Keratinocyte (primary cell): ENCODE measurements at regions not wholly inside any gene's neighbourhood (a gene's known extent, or its start where the extent isn't known, plus 50 kb on each side); places are given as distances from the start of the nearest gene placed in this dataset.
A peak's percentile ranks its signal among the peaks of the same experiment; 100 is the strongest.

Source experiments
- DNase-seq: peaks from one replicate; pipeline ENCODE4 v3.0.0-alpha.2; 2011; ENCODE audit warnings: low read depth, missing footprints, low spot score
- FAIRE-seq: peaks from 2 replicates; lab custom pipeline; 2011; peaks lifted over from hg19 to GRCh38; lab: Jason Lieb, UNC
- H2AFZ ChIP-seq: 2 replicates; pipeline ENCODE4 v1.6.0; 2012; ENCODE audit warnings: low read length, control low read depth, inconsistent platforms; ENCODE audit not compliant: control insufficient read depth
- H3K27ac ChIP-seq: 2 replicates; pipeline ENCODE4 v1.5.1; 2011; ENCODE audit warnings: low read length; ENCODE audit not compliant: control insufficient read depth, insufficient read depth
- H3K27me3 ChIP-seq: 3 replicates; pipeline ENCODE4 v1.6.0; 2011; ENCODE audit warnings: low read length; ENCODE audit not compliant: control insufficient read depth, insufficient read depth; ENCODE audit errors: extremely low read depth
- H3K36me3 ChIP-seq, 2 experiments: 2 replicates in 1 of 2; 3 replicates in 1 of 2; pipeline ENCODE4 v1.5.1; 2011; ENCODE audit warnings: low read length in 2 of 2, mild to moderate bottlenecking in 1 of 2; ENCODE audit not compliant: control insufficient read depth in 2 of 2, insufficient read depth in 2 of 2; ENCODE audit errors: extremely low read depth in 1 of 2
- H3K4me1 ChIP-seq: 3 replicates; pipeline ENCODE4 v1.5.1; 2011; ENCODE audit warnings: low read length; ENCODE audit not compliant: control insufficient read depth, insufficient read depth; ENCODE audit errors: extremely low read depth
- H3K4me2 ChIP-seq: 3 replicates; pipeline ENCODE4 v1.6.0; 2011; ENCODE audit warnings: low read depth, low read length; ENCODE audit not compliant: control insufficient read depth, insufficient read depth; ENCODE audit errors: extremely low read depth
- H3K4me3 ChIP-seq, 3 experiments: fragments of 200-600 bp in 1 of 3; sonication (generic) in 1 of 3; 2 replicates in 2 of 3; 3 replicates in 1 of 3; pipeline ENCODE4 v1.5.1; 2011 to 2016; ENCODE audit warnings: low read length in 3 of 3, mild to moderate bottlenecking in 3 of 3, control low read depth in 2 of 3, inconsistent platforms in 1 of 3, low read depth in 1 of 3, mixed read lengths in 1 of 3, mixed run types in 1 of 3, moderate library complexity in 1 of 3; ENCODE audit not compliant: control insufficient read depth in 2 of 3, insufficient read depth in 2 of 3; ENCODE audit errors: extremely low read depth in 1 of 3
- H3K79me2 ChIP-seq: 2 replicates; pipeline ENCODE4 v1.6.0; 2012; ENCODE audit warnings: low read length; ENCODE audit not compliant: control insufficient read depth, insufficient read depth
- H3K9ac ChIP-seq: 3 replicates; pipeline ENCODE4 v1.6.0; 2011; ENCODE audit warnings: low read length; ENCODE audit not compliant: control insufficient read depth, insufficient read depth; ENCODE audit errors: extremely low read depth
- H3K9me1 ChIP-seq: 3 replicates; pipeline ENCODE4 v1.6.0; 2011; ENCODE audit warnings: low read length; ENCODE audit not compliant: control insufficient read depth, insufficient read depth; ENCODE audit errors: extremely low read depth
- H3K9me3 ChIP-seq: 2 replicates; pipeline ENCODE4 v1.5.1; 2012; ENCODE audit warnings: low read depth, low read length; ENCODE audit not compliant: control insufficient read depth
- H4K20me1 ChIP-seq: 3 replicates; pipeline ENCODE4 v1.6.0; 2011; ENCODE audit warnings: low read length; ENCODE audit not compliant: control insufficient read depth, insufficient read depth; ENCODE audit errors: extremely low read depth
- CTCF ChIP-seq, 3 experiments: IDR thresholded peaks in 1 of 3; conservative IDR thresholded peaks in 1 of 3; optimal IDR thresholded peaks in 1 of 3; 2 replicates in 2 of 3; 3 replicates in 1 of 3; pipeline versions ENCODE3 to v1.5.1; 2011; ENCODE audit warnings: low read length in 3 of 3, mild to moderate bottlenecking in 3 of 3, moderate library complexity in 2 of 3, control low read depth in 1 of 3, inconsistent platforms in 1 of 3; ENCODE audit not compliant: insufficient read depth in 2 of 3; ENCODE audit errors: extremely low read depth in 1 of 3
- EZH2 ChIP-seq: IDR thresholded peaks from one replicate; pipeline ENCODE4 v1.6.1; 2012; ENCODE audit warnings: inconsistent platforms, mild to moderate bottlenecking, low read length, moderate library complexity
- dilution Hi-C: fragments of 300-500 bp; cut with MboI; formaldehyde crosslinking; loops from one replicate; pipeline ENCODE4 v1.7.0; 2020; ENCODE audit warnings: low sequenced_read_pairs; ENCODE audit not compliant: extremely low pct_ligation_motif_present

- DNase-seq (no peak), FAIRE-seq (no peak)
- no peaks in the 10 kb centered on the region for H3K36me3 ChIP-seq
- H3K4me2 ChIP-seq, result no peak overlapping the region
- no peak overlapping the region for H3K9ac ChIP-seq
- dilution Hi-C loops, result no loop called here
- H3K27me3 ChIP-seq, result no peaks in the 10 kb centered on the region
- H3K4me1 ChIP-seq, result peaks cover 19% of the 10 kb centered on the region
- H3K4me3 ChIP-seq, result no peak overlapping the region
- no peaks in the 10 kb centered on the region for H3K9me3 ChIP-seq
- no peak overlapping the region for H3K27ac ChIP-seq
- H3K79me2 ChIP-seq, result no peaks in the 10 kb centered on the region
- no peaks in the 10 kb centered on the region for H3K9me1 ChIP-seq
- no peak for TF ChIP-seq CTCF (optimal IDR thresholded peaks at IDR 0.05 in 1 of 3, IDR thresholded peaks at IDR 0.05 in 1 of 3, conservative IDR thresholded peaks at IDR 0.05 in 1 of 3; ENCODE audit: extremely low read depth in 1 of 3, insufficient read depth in 2 of 3, low read length in 3 of 3)
- H4K20me1 ChIP-seq, result no peaks in the 10 kb centered on the region
- H2AFZ ChIP-seq, result no peak overlapping the region
Observed at GRCh38 chr11:106420048-106420665, 342.7 kb downstream of the AASDHPPT start.

GRCh38 chr11:106420686-106421085, 343.2 kb downstream of the AASDHPPT start:
- Histone ChIP-seq H3K4me2 (no peak overlapping the region), H3K9me1 (no peaks in the 10 kb centered on the region), H3K4me3 (no peak overlapping the region), H3K27ac (no peak overlapping the region), H2AFZ (no peak overlapping the region), H3K36me3 (no peaks in the 10 kb centered on the region), H3K4me1 (peaks cover 19% of the 10 kb centered on the region), H4K20me1 (no peaks in the 10 kb centered on the region), H3K79me2 (no peaks in the 10 kb centered on the region), H3K9me3 (no peaks in the 10 kb centered on the region), H3K27me3 (no peaks in the 10 kb centered on the region), H3K9ac (no peak overlapping the region)
- dilution Hi-C loops, result no loop called here
- TF ChIP-seq EZH2 (no peak), CTCF (optimal IDR thresholded peaks at IDR 0.05 in 1 of 3, IDR thresholded peaks at IDR 0.05 in 1 of 3, conservative IDR thresholded peaks at IDR 0.05 in 1 of 3; ENCODE audit: extremely low read depth in 1 of 3, insufficient read depth in 2 of 3, low read length in 3 of 3) (no peak)
- DNase-seq (no peak), FAIRE-seq (peak; percentile 70)
